Heart right ventricle (tissue), 16 donors: ENCODE measurements at regions not wholly inside any gene's neighbourhood (a gene's known extent, or its start where the extent isn't known, plus 50 kb on each side); places are given as distances from the start of the nearest gene placed in this dataset.

Experiments
- ATAC-seq, 8 donors: fragments of 200-7000 bp; cut with Tn5 transposase; one replicate each; pipeline ENCODE4 v1.9.1; 2020; ENCODE audit warnings: mild to moderate bottlenecking in 8 of 8, moderate library complexity in 8 of 8, moderate number of reproducible peaks in 1 of 8
- DNase-seq, 2 donors: peaks; one replicate each; pipeline ENCODE4 v3.0.0-alpha.2; 2020
- H3K27ac ChIP-seq, 10 donors: fragments of 200-600 bp; sonication (generic) in 2 of 10; one replicate each; pipeline versions ENCODE4 v1.5.0 to v1.8.0; 2020 to 2022; ENCODE audit warnings: mild to moderate bottlenecking in 3 of 10
- H3K27me3 ChIP-seq, 7 donors: fragments of 200-600 bp; one replicate each; pipeline ENCODE4 v1.8.0; 2021 to 2022; ENCODE audit warnings: mild to moderate bottlenecking in 2 of 7
- H3K36me3 ChIP-seq, 9 donors: fragments of 200-600 bp; sonication (generic) in 1 of 9; one replicate each; pipeline versions ENCODE4 v1.5.0 to v1.8.0; 2020 to 2022; ENCODE audit warnings: mild to moderate bottlenecking in 2 of 9
- H3K4me1 ChIP-seq, 9 donors: fragments of 200-600 bp; sonication (generic) in 1 of 9; one replicate each; pipeline versions ENCODE4 v1.5.0 to v1.8.0; 2020 to 2022; ENCODE audit warnings: mild to moderate bottlenecking in 4 of 9
- H3K4me3 ChIP-seq, 10 donors: fragments of 200-600 bp; sonication (generic) in 2 of 10; one replicate each; pipeline versions ENCODE4 v1.5.0 to v1.8.0; 2020 to 2022; ENCODE audit warnings: mild to moderate bottlenecking in 7 of 10, moderate library complexity in 2 of 10
- H3K9me3 ChIP-seq, 11 donors: fragments of 200-600 bp in 10 of 11; sonication (generic) in 2 of 11; one replicate each; pipeline versions ENCODE4 v1.5.0 to v1.8.0; 2013 to 2022; ENCODE audit warnings: mild to moderate bottlenecking in 2 of 11, control low read depth in 1 of 11, moderate library complexity in 1 of 11
- WGBS, 2 donors: extraction: QIAGEN DNeasy Blood & Tissue Kit; methylation state at CpG; one replicate each; pipeline ENCODE4 v1.1.7; 2013; ENCODE audit warnings: inconsistent platforms in 1 of 2; 5-methylcytosine and 5-hydroxymethylcytosine counted together
- intact Hi-C, 10 donors: fragments of 100-400 bp; cut with DNase I; formaldehyde crosslinking; loops; one replicate each; pipeline versions ENCODE4 v1.11.1 to v1.14.2; 2022
- TF ChIP-seq, protein P1 (sequence below), 9 donors: fragments of 200-600 bp; sonication (generic) in 2 of 9; IDR thresholded peaks; one replicate each; pipeline versions ENCODE4 v1.5.0 to v1.8.0; 2021 to 2022; ENCODE audit warnings: antibody characterized with exemption in 9 of 9, mild to moderate bottlenecking in 5 of 9, moderate library complexity in 1 of 9
- donor health status: Arrhythmogenic right ventricular cardiomyopathy.
- donor health status: ischemic (EF 13 %, LVEDD 7.1; RV severe dilation, severe dysfunction).
- donor health status: healthy with polysubstance abuse.
- donor health status: DM: no; HTN: yes; CAD: no.
- donor health status: DM: no; HTN: no; CAD: no.
- donor health status: ischemic (EF 25% LVEDD 6.9; RV normal size, moderate dysfunction).
- donor health status: ischemic (EF 25% LVEDD 5.7; RV mildly dilated, moderate dysfunction).
- donor health status: healthy.
- donor health status: DM: yes; HTN: yes; CAD: no.
- donor health status: Ischemic cardiomyopathy.
- donor health status: ischemic (EF 35%, LVEDD 5.7; RV mildly dilated, moderate dysfunction).
- donor health status: nonischemic (EF 11% LVEDD 7.7; RV severe dilation, severe dysfunction).
- donor health status: DM: yes; HTN: yes; CAD: no.
- donor health status: PGD.
- donor health status: ischemic (EF 29% LVEDD 5.4; RV normal size, mild dysfunction).
- donor health status: nonischemic (EF 23%, LVEDD 6.1; RV moderate dilation, normal function).

DNA sequence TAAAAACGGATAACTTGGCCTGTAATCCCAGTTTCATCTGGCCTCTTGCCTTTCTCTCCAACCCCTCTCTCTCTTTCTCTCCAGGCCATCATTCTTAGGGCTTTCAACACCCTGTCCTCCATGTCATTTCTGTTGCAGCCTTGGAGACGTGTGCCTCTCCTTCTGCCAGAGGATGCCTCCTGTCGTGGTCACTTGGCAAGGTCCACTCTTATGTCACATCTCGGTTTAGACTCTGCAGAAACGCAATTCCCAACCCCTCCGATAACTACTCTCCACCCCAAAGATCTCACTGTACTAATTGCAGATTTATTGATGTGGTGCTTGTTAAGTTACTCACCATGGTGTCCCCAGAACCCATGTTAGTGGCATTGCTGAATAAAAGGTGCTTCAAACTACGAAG is 787.3 kb upstream of the RBFOX1 start:
- Histone ChIP-seq H3K27ac (no peak overlapping the region), H3K4me3 (no peak overlapping the region), H3K36me3 (no peaks in the 10 kb centered on the region), H3K27me3 (no peaks in the 10 kb centered on the region), H3K9me3 (peaks cover 0 to 7% (median 0%) of the 10 kb centered on the region in 11 donors), H3K4me1 (no peaks in the 10 kb centered on the region)
- TF ChIP-seq, protein P1, sequence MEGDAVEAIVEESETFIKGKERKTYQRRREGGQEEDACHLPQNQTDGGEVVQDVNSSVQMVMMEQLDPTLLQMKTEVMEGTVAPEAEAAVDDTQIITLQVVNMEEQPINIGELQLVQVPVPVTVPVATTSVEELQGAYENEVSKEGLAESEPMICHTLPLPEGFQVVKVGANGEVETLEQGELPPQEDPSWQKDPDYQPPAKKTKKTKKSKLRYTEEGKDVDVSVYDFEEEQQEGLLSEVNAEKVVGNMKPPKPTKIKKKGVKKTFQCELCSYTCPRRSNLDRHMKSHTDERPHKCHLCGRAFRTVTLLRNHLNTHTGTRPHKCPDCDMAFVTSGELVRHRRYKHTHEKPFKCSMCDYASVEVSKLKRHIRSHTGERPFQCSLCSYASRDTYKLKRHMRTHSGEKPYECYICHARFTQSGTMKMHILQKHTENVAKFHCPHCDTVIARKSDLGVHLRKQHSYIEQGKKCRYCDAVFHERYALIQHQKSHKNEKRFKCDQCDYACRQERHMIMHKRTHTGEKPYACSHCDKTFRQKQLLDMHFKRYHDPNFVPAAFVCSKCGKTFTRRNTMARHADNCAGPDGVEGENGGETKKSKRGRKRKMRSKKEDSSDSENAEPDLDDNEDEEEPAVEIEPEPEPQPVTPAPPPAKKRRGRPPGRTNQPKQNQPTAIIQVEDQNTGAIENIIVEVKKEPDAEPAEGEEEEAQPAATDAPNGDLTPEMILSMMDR (IDR thresholded peaks at IDR 0.05), result no peak
- WGBS, 2 donors, result 70 to 72% methylated on average over 7 of the region's 7 CpGs
- DNase-seq, result no peak
- intact Hi-C loops, result no loop called here
- ATAC-seq, result no peak

DNA sequence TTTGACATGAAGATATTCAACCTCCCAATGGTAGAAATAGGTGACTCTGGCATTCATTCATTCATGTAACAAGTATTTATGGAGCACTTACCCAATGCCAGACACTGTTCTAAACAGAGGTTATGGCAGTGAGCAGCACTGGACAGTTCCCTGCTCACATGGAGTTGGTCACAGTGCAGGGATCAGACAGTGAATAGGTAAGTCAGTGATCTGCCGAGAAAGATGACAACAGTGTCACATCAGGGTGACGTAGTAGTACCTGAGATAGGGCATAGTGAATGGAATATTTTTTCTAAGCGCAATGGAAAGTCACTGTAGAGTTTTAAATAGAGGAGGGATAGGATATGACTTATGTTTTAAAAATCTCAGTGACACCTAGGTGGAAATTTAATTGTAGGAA is 791.4 kb upstream of the RBFOX1 start:
- DNase-seq (no peak), ATAC-seq (no peak)
- TF ChIP-seq, protein P1 (IDR thresholded peaks at IDR 0.05), result no peak
- Histone ChIP-seq H3K27me3 (no peaks in the 10 kb centered on the region), H3K9me3 (peaks cover 0 to 7% (median 0%) of the 10 kb centered on the region in 11 donors), H3K36me3 (no peaks in the 10 kb centered on the region), H3K4me3 (no peak overlapping the region), H3K4me1 (no peaks in the 10 kb centered on the region), H3K27ac (no peak overlapping the region)
- intact Hi-C loops, result no loop called here
- WGBS, 2 donors, result 60 to 66% methylated on average over 3 of the region's 3 CpGs

DNA sequence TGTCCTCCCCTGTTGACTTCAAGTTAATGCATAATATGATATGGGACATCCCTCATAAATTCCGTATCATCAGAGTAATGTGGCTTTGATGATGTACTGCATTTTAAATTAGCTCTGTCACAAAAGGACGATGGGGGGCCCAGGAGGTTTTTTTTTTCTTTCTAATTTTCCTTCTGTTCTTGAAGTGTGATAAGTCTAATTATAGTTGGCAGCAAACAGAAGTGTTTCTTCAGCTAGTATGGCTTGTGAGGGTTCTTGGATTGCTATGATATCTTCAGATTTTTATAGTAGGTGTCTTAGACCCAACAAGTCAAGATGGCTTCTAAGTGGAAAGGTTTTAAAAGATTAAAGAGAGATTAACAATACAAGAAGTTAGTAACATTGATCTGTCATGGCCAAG is 796.2 kb upstream of the RBFOX1 start:
- no peaks in the 10 kb centered on the region for H3K27me3 ChIP-seq
- no peak for ATAC-seq
- no peak overlapping the region for H3K27ac ChIP-seq
- H3K4me3 ChIP-seq, result no peak overlapping the region
- WGBS, 2 donors, result 50 to 60% methylated on average over 2 of the region's 2 CpGs
- DNase-seq, result no peak
- TF ChIP-seq, protein P1 (IDR thresholded peaks at IDR 0.05), result no peak
- no peaks in the 10 kb centered on the region for H3K36me3 ChIP-seq
- no peaks in the 10 kb centered on the region for H3K4me1 ChIP-seq
- peaks cover 0 to 9% (median 0%) of the 10 kb centered on the region in 11 donors for H3K9me3 ChIP-seq
- intact Hi-C loops, result no loop called here

DNA sequence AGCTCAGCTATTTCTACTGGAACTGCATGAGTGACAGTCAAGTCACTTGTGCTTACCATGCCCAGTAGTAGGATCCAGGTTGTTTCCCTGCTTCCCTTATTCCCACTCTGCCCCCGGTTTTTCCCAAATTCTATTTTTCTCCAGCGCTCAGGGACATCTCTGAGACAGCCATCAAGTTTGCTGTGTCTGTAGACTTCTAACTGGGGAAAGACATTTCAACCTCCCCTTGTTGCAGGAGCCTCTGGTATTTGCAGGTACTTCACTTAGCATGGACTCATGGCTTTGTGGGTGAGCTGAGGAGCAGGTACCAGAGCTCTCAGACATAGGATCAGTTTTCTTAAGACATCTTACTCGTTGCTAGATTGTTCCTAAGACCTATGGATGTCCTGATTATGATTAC is 801.6 kb upstream of the RBFOX1 start:
- 61 to 66% methylated on average over 3 of the region's 3 CpGs for WGBS, 2 donors
- no peaks in the 10 kb centered on the region for H3K36me3 ChIP-seq
- ATAC-seq, result no peak
- H3K27me3 ChIP-seq, result no peaks in the 10 kb centered on the region
- TF ChIP-seq, protein P1 (IDR thresholded peaks at IDR 0.05), result no peak
- no peak for DNase-seq
- H3K9me3 ChIP-seq, result peaks cover 0 to 9% (median 0%) of the 10 kb centered on the region in 11 donors
- intact Hi-C loops, result no loop called here
- H3K4me1 ChIP-seq, result no peaks in the 10 kb centered on the region
- no peak overlapping the region for H3K4me3 ChIP-seq
- H3K27ac ChIP-seq, result no peak overlapping the region
